LNCaP clone FGC (cell line): ENCODE measurements at regions not wholly inside any gene's neighbourhood (a gene's known extent, or its start where the extent isn't known, plus 50 kb on each side); places are given as distances from the start of the nearest gene placed in this dataset.
"Not testable (repeated sequence)": the region's sequence is repeated elsewhere in the genome, so short reads cannot be mapped to it uniquely, and the experiment has no call there.

Experiments used
- DNase-seq: peaks from one replicate; pipeline ENCODE4 v3.0.0-alpha.2; 2011; ENCODE audit warnings: low read depth
- H3K4me3 ChIP-seq: 2 replicates; pipeline ENCODE4 v1.5.1; 2011; ENCODE audit warnings: mild to moderate bottlenecking, low read depth, low read length, control low read depth
- CTCF ChIP-seq: IDR thresholded peaks from 2 replicates; pipeline ENCODE4 v1.5.1; 2012; ENCODE audit warnings: mild to moderate bottlenecking; ENCODE audit not compliant: control insufficient read depth, insufficient read depth; ENCODE audit errors: extremely low read depth

- no peak for DNase-seq
- no peak for TF ChIP-seq CTCF
- no peak overlapping the region for H3K4me3 ChIP-seq
These were observed 124.6 kb upstream of the CDK13 start for GRCh38 chr7:39825401-39825980.

GRCh38 chr7:39826166-39826565 is 123.9 kb upstream of the CDK13 start:
- no peak for TF ChIP-seq CTCF
- no peak for DNase-seq
- no peak overlapping the region for H3K4me3 ChIP-seq

- H3K4me3 ChIP-seq = no peak overlapping the region
- no peak for DNase-seq
- no peak for TF ChIP-seq CTCF
These were observed 122.5 kb upstream of the CDK13 start for GRCh38 chr7:39827571-39827970.

GRCh38 chr7:39829028-39829427 is 121.0 kb upstream of the CDK13 start:
- DNase-seq = no peak
- TF ChIP-seq CTCF = no peak
- no peak overlapping the region for H3K4me3 ChIP-seq

- no peak for DNase-seq
- no peak overlapping the region for H3K4me3 ChIP-seq
- no peak for TF ChIP-seq CTCF
These were observed 117.5 kb upstream of the CDK13 start for GRCh38 chr7:39832519-39833085.

- peak; percentile 0; the same call in 1 of the 2 replicates for TF ChIP-seq CTCF
- DNase-seq = not testable (repeated sequence)
- H3K4me3 ChIP-seq = peak overlapping the region; percentile 41
These were observed 116.8 kb upstream of the CDK13 start for GRCh38 chr7:39833180-39833799.

GRCh38 chr7:39833865-39834634 is 116.0 kb upstream of the CDK13 start:
- peak overlapping the region; percentile 41 for H3K4me3 ChIP-seq
- not testable (repeated sequence) for DNase-seq
